ENCODE measurements at regions not wholly inside any gene's neighbourhood (a gene's known extent, or its start where the extent isn't known, plus 50 kb on each side); places are given as distances from the start of the nearest gene placed in this dataset.

GRCh38 chr10:28963539-28964221, 286.4 kb downstream of the BAMBI start:
- H3K4me3 ChIP-seq (ENCODE audit: control insufficient read depth, low read depth, low read length): no peak overlapping the region
- TF ChIP-seq, protein P1, sequence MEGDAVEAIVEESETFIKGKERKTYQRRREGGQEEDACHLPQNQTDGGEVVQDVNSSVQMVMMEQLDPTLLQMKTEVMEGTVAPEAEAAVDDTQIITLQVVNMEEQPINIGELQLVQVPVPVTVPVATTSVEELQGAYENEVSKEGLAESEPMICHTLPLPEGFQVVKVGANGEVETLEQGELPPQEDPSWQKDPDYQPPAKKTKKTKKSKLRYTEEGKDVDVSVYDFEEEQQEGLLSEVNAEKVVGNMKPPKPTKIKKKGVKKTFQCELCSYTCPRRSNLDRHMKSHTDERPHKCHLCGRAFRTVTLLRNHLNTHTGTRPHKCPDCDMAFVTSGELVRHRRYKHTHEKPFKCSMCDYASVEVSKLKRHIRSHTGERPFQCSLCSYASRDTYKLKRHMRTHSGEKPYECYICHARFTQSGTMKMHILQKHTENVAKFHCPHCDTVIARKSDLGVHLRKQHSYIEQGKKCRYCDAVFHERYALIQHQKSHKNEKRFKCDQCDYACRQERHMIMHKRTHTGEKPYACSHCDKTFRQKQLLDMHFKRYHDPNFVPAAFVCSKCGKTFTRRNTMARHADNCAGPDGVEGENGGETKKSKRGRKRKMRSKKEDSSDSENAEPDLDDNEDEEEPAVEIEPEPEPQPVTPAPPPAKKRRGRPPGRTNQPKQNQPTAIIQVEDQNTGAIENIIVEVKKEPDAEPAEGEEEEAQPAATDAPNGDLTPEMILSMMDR (conservative IDR thresholded peaks at IDR 0.05; ENCODE audit: control insufficient read depth, insufficient read depth, low read depth, low read length): no peak

DNA sequence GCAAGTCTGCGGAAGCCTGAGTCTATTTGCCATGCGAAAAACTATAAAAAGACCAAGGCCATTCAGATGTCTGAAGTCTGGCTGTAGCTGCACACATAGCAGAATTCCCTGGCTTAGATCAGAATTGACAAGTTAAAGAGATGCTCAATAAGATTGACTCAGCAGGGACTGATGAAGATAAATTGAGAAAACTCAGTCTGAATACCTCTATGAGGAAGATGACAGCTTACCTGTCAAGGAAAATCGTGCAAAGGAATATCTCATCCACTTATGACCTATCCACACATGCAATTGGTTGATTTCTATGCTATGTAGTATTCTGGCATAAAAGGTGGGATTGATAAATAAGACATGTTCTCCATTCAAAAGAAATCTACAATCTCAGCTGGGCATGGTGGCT, 288.6 kb downstream of the BAMBI start:
- TF ChIP-seq, protein P1 (conservative IDR thresholded peaks at IDR 0.05; ENCODE audit: control insufficient read depth, insufficient read depth, low read depth, low read length): no peak
- DNase-seq (ENCODE audit: low read depth): no peak
- no peak overlapping the region for H3K4me3 ChIP-seq (ENCODE audit: control insufficient read depth, low read depth, low read length)

More at GRCh38 chr10:28963539-28964221, 286.4 kb downstream of the BAMBI start:
- no peak for DNase-seq (ENCODE audit: low read depth)

DNA sequence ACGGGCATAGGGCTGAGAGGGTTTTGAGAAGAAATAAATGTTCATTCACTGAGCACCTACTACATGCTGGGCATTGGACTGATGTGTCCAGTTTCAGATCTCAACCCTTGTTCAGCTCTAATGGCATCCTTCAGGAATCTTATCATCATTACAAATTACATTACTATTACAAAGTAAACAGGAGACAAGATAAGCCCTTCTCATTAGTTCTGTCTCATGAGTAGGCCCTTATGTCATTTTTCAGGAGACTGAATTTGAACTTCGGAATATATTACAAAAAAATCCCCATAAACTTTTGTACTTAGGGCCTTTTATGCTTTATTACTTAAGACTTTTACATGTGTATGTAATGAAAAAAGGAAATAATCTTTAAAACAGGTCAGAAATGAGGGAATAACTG, 289.7 kb downstream of the BAMBI start:
- no peak overlapping the region for H3K4me3 ChIP-seq (ENCODE audit: control insufficient read depth, low read depth, low read length)
- no peak for DNase-seq (ENCODE audit: low read depth)
- TF ChIP-seq, protein P1 (conservative IDR thresholded peaks at IDR 0.05; ENCODE audit: control insufficient read depth, insufficient read depth, low read depth, low read length): no peak

DNA sequence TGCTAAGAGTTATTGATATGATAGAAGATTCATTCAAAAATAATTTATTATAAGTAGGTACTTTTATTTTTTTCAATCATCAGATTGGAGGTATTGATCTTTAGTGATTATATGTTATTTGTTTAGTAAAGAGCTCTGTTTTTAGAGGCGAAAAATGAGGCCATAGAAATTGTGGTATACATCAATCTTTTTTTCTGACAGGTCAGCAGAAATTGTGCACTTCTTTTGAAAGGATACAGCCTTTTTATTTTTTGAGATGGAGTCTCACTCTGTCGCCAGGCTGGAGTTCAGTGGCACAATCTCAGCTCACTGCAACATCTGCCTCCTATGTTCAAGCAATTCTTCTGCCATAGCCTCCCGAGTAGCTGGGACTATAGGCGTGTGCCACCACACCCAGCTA, 292.1 kb downstream of the BAMBI start:
- TF ChIP-seq, protein P1 (conservative IDR thresholded peaks at IDR 0.05; ENCODE audit: control insufficient read depth, insufficient read depth, low read depth, low read length): no peak
- no peak for DNase-seq (ENCODE audit: low read depth)
- no peak overlapping the region for H3K4me3 ChIP-seq (ENCODE audit: control insufficient read depth, low read depth, low read length)

- TF ChIP-seq, protein P1 (conservative IDR thresholded peaks at IDR 0.05; ENCODE audit: control insufficient read depth, insufficient read depth, low read depth, low read length): no peak
- H3K4me3 ChIP-seq (ENCODE audit: control insufficient read depth, low read depth, low read length): no peak overlapping the region
- DNase-seq (ENCODE audit: low read depth): peak; percentile 6
Observed at GRCh38 chr10:28970231-28970630, 292.9 kb downstream of the BAMBI start.

- TF ChIP-seq, protein P1 (conservative IDR thresholded peaks at IDR 0.05; ENCODE audit: control insufficient read depth, insufficient read depth, low read depth, low read length): no peak
- no peak overlapping the region for H3K4me3 ChIP-seq (ENCODE audit: control insufficient read depth, low read depth, low read length)
- DNase-seq (ENCODE audit: low read depth): no peak
Observed at GRCh38 chr10:28971255-28971654, 293.9 kb downstream of the BAMBI start.

Data from fibroblast of mammary gland (primary cell).